Spinal cord (tissue), 9 donors: ENCODE measurements at regions not wholly inside any gene's neighbourhood (a gene's known extent, or its start where the extent isn't known, plus 50 kb on each side); places are given as distances from the start of the nearest gene placed in this dataset.

Experiments
- DNase-seq, 6 donors: peaks; one replicate each; pipeline versions ENCODE4 v3.0.0 to v3.0.0-alpha.2; 2013 to 2015; ENCODE audit warnings: low spot score in 6 of 6, low read depth in 4 of 6
- H3K27ac ChIP-seq: one replicate; pipeline ENCODE4 v1.5.1; 2013; ENCODE audit warnings: low read depth, low read length, control low read depth
- H3K27me3 ChIP-seq: one replicate; pipeline ENCODE4 v1.6.1; 2013; ENCODE audit warnings: low read length; ENCODE audit not compliant: control insufficient read depth, insufficient read depth
- H3K36me3 ChIP-seq: one replicate; pipeline ENCODE4 v1.6.1; 2013; ENCODE audit warnings: low read length; ENCODE audit not compliant: control insufficient read depth, insufficient read depth
- H3K4me1 ChIP-seq: one replicate; pipeline ENCODE4 v1.6.1; 2013; ENCODE audit warnings: low read length; ENCODE audit not compliant: control insufficient read depth, insufficient read depth
- H3K4me3 ChIP-seq: one replicate; pipeline ENCODE4 v1.5.1; 2013; ENCODE audit warnings: low read depth, low read length, control low read depth
- H3K9me3 ChIP-seq: one replicate; pipeline ENCODE4 v1.6.1; 2013; ENCODE audit warnings: low read length; ENCODE audit not compliant: control insufficient read depth, insufficient read depth
- WGBS: methylation state at CpG from one replicate; pipeline ENCODE4 v1.1.5; 2013; ENCODE audit warnings: missing lambda C conversion rate; ENCODE audit not compliant: insufficient coverage; 5-methylcytosine and 5-hydroxymethylcytosine counted together
- donor health status: healthy.

- no peak overlapping the region for H3K4me3 ChIP-seq
- no CpG with 5 or more reads among the region's 1 CpG for WGBS
Observed at GRCh38 chr4:126821152-126821551, 811.6 kb upstream of the INTU start.

GRCh38 chr4:126825083-126825482 lies 807.7 kb upstream of the INTU start:
- Histone ChIP-seq H3K27me3 (no peaks in the 10 kb centered on the region), H3K4me3 (no peak overlapping the region), H3K27ac (no peak overlapping the region), H3K9me3 (peaks cover 4% of the 10 kb centered on the region), H3K36me3 (no peaks in the 10 kb centered on the region), H3K4me1 (no peaks in the 10 kb centered on the region)
- WGBS, result no CpG with 5 or more reads among the region's 3 CpGs
- DNase-seq, result no peak

More at GRCh38 chr4:126821152-126821551, 811.6 kb upstream of the INTU start:
- no peaks in the 10 kb centered on the region for H3K4me1 ChIP-seq
- H3K9me3 ChIP-seq, result peaks cover 4% of the 10 kb centered on the region
- H3K27ac ChIP-seq, result no peak overlapping the region
- no peaks in the 10 kb centered on the region for H3K36me3 ChIP-seq
- DNase-seq, result no peak
- no peaks in the 10 kb centered on the region for H3K27me3 ChIP-seq

GRCh38 chr4:126827669-126828068 lies 805.1 kb upstream of the INTU start:
- Histone ChIP-seq H3K27ac (no peak overlapping the region), H3K27me3 (no peaks in the 10 kb centered on the region), H3K4me1 (no peaks in the 10 kb centered on the region), H3K9me3 (peaks cover 5% of the 10 kb centered on the region), H3K4me3 (no peak overlapping the region), H3K36me3 (no peaks in the 10 kb centered on the region)
- DNase-seq, result no peak
- WGBS, result no CpG with 5 or more reads among the region's 2 CpGs

GRCh38 chr4:126834854-126835253 lies 797.9 kb upstream of the INTU start:
- DNase-seq, result no peak
- no peak overlapping the region for H3K4me3 ChIP-seq
- H3K36me3 ChIP-seq, result no peaks in the 10 kb centered on the region
- no peaks in the 10 kb centered on the region for H3K4me1 ChIP-seq
- no peaks in the 10 kb centered on the region for H3K27me3 ChIP-seq
- H3K27ac ChIP-seq, result no peak overlapping the region
- H3K9me3 ChIP-seq, result peaks cover 8% of the 10 kb centered on the region

GRCh38 chr4:126838941-126839679 lies 793.6 kb upstream of the INTU start:
- H3K4me3 ChIP-seq, result no peak overlapping the region
- no CpG with 5 or more reads among the region's 3 CpGs for WGBS
- H3K27me3 ChIP-seq, result no peaks in the 10 kb centered on the region
- H3K27ac ChIP-seq, result no peak overlapping the region
- no peaks in the 10 kb centered on the region for H3K4me1 ChIP-seq
- DNase-seq, result no peak
- no peaks in the 10 kb centered on the region for H3K36me3 ChIP-seq
- no peaks in the 10 kb centered on the region for H3K9me3 ChIP-seq

- H3K27me3 ChIP-seq, result no peaks in the 10 kb centered on the region
- WGBS, result 92% methylated on average over 5 of the region's 5 CpGs
- no peaks in the 10 kb centered on the region for H3K9me3 ChIP-seq
- H3K4me1 ChIP-seq, result no peaks in the 10 kb centered on the region
- H3K27ac ChIP-seq, result no peak overlapping the region
- DNase-seq, result no peak
- no peaks in the 10 kb centered on the region for H3K36me3 ChIP-seq
- no peak overlapping the region for H3K4me3 ChIP-seq
Observed at GRCh38 chr4:126843492-126844067, 789.2 kb upstream of the INTU start.

- Histone ChIP-seq H3K9me3 (no peaks in the 10 kb centered on the region), H3K27ac (no peak overlapping the region), H3K36me3 (no peaks in the 10 kb centered on the region), H3K4me3 (no peak overlapping the region), H3K4me1 (no peaks in the 10 kb centered on the region), H3K27me3 (no peaks in the 10 kb centered on the region)
- no peak for DNase-seq
- no CpG with 5 or more reads among the region's 1 CpG for WGBS
Observed at GRCh38 chr4:126850286-126850685, 782.5 kb upstream of the INTU start.

- Histone ChIP-seq H3K36me3 (no peaks in the 10 kb centered on the region), H3K9me3 (no peaks in the 10 kb centered on the region), H3K27ac (no peak overlapping the region), H3K4me3 (no peak overlapping the region), H3K27me3 (no peaks in the 10 kb centered on the region), H3K4me1 (no peaks in the 10 kb centered on the region)
- DNase-seq, result no peak
- no CpG with 5 or more reads among the region's 1 CpG for WGBS
Observed at GRCh38 chr4:126851391-126851790, 781.4 kb upstream of the INTU start.

- no peak overlapping the region for H3K27ac ChIP-seq
- no peaks in the 10 kb centered on the region for H3K36me3 ChIP-seq
- H3K4me3 ChIP-seq, result no peak overlapping the region
- H3K27me3 ChIP-seq, result no peaks in the 10 kb centered on the region
- no peak for DNase-seq
- H3K4me1 ChIP-seq, result no peaks in the 10 kb centered on the region
- no peaks in the 10 kb centered on the region for H3K9me3 ChIP-seq
Observed at GRCh38 chr4:126853715-126854114, 779.0 kb upstream of the INTU start.

GRCh38 chr4:126856906-126857305 lies 775.9 kb upstream of the INTU start:
- H3K27ac ChIP-seq, result no peak overlapping the region
- H3K4me1 ChIP-seq, result no peaks in the 10 kb centered on the region
- WGBS, result no CpG with 5 or more reads among the region's 3 CpGs
- H3K9me3 ChIP-seq, result no peaks in the 10 kb centered on the region
- no peak overlapping the region for H3K4me3 ChIP-seq
- DNase-seq, result no peak
- H3K27me3 ChIP-seq, result no peaks in the 10 kb centered on the region
- H3K36me3 ChIP-seq, result no peaks in the 10 kb centered on the region
